GM21619 (cell line): ENCODE measurements at regions not wholly inside any gene's neighbourhood (a gene's known extent, or its start where the extent isn't known, plus 50 kb on each side); places are given as distances from the start of the nearest gene placed in this dataset.

ENCODE experiments used
- ATAC-seq: cut with Tn5 transposase; IDR thresholded peaks from one replicate; pipeline ENCODE4 v1.9.1; 2021; ENCODE audit not compliant: unreplicated experiment

DNA sequence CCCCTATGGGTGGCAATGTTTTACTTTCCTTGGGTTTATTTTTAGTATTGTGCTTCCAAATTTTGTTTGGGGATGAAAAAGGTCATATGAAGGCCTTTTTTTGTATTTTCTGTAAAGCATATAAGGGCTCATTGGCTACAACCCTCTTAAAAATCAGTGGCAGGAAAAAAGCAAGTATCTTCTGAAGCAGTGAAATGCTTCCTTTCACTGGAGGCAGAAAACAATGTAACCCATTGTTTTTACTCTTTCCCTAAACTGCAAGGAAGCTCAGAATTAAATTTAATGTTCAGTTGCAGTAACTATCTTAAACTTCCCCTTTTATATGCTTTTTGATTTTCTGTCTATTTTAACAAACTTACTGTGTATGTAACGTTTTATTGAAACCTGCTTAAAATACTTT, 148.7 kb upstream of the LYZL1 start:
- no peak for ATAC-seq

GRCh38 chr10:29140991-29141390, 147.9 kb upstream of the LYZL1 start:
- ATAC-seq: no peak

DNA sequence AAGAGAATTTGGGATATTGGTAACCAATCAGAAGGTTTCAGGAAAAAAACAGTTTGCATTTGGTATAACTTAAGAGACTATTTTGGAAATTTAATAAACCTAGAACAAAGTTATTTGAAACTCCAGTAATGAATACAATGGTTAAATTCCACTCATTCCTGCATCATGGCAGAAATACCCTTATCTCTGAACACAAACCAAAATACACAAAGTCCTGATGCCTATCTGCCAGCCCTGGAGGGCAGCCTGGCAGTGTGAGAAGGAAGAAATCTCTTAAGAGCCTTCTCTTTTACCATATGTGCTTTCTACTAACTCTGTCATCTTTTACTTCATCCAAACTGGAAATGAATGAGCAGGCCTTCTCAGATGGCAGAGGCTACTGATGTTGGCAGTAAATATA, 147.1 kb upstream of the LYZL1 start:
- no peak for ATAC-seq

DNA sequence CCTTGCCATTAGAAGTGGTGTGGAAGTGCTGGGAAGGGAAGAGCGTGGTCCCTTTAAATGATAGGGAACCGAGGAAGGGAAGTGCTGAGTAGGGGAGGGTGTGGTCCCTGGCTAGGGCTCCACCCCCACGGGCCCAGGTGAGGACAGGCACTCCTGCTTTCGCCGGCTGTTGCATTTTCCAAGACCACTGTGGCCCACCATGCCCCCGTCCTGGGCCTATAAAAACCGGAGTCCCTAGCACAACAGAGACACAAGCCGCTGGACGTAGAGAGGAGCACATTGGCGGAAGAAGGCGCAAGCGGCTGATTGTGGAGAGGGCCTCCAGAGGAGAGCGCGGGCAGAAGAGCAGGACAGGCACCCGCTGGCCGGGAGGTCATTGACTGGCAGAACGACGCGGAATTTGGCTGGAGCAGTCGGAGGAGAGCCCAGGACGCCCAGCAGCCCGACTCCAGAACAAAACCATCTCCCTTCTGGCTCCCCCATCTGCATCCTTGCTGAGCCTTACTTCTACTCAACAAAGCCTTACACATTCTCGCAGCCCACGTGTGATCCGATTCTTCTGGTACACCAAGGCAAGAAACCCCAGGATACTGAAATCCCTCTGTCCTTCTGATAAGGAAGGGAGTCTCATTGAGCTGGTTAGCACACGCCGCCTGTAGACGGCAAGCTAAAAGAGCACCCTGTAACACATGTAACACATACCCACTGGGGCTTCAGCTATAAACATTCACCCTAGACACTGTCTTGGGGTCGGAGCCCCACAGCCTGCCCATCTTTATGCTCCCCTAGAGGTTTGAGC, 146.2 kb upstream of the LYZL1 start:
- ATAC-seq: no peak

GRCh38 chr10:29144126-29144525, 144.7 kb upstream of the LYZL1 start:
- no peak for ATAC-seq

- ATAC-seq: no peak
Observed at GRCh38 chr10:29146311-29147100, 142.4 kb upstream of the LYZL1 start.

GRCh38 chr10:29150010-29150409, 138.9 kb upstream of the LYZL1 start:
- ATAC-seq: no peak

DNA sequence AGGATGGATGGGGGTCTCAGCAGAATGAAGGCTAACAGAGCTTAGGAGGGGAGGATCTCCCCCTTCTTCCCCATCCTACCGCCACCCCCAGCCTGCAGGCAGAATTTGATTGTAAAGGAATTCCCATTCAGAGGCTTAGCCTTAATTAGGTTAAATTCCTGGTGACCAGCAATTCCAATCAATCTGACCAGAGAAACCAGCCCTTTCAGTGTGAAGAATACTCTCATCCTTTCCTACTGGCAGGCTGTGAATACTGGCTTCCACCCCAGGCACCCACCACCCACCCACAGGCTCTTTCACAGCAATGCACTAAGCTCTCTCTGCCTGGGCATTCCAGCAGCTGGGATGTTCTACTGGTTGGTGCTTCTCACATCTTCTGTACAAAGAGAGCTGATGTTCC, 137.9 kb upstream of the LYZL1 start:
- ATAC-seq: no peak

DNA sequence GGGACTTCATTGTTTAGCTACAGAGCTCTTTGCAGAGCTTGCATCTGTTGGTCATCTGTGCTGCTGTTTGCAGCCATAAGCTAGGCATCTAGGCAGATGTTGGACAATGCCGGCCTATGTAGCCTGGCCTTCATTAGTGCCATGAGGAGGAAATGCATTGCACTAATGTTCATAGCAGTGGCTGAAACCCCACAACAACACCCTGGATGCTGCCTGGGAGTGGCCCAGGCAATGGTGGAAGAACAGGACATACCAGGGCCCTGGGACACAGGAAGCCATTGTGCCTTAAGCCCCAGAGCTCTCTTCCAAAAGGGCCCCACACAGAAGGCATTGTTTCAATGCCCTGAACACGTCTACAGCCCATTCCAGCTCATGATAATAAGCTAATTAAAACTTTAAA, 131.5 kb upstream of the LYZL1 start:
- no peak for ATAC-seq

- no peak for ATAC-seq
Observed at GRCh38 chr10:29158066-29158465, 130.8 kb upstream of the LYZL1 start.

DNA sequence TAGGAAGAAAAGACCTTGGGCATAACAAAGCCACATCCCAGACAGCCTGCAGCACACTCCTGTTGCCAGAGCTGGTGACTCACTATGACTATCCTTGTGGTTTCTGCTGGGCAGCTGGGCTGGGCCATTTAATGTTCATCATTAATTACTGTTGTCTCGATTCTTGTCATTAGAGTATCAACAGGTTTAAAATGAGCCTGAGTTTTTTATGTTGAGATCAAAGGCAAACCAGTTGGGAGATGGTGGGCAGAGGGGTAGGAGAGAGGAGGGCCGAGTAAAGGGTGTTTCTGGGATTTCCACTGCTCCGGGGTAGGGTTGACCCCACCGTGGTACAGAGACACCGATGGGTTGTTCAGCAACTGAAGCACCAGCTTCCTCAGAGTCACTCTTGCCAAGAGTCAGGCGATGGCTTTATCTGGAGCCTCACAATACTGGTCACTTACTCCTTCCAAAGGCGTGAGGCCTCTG, 128.7 kb upstream of the LYZL1 start:
- no peak for ATAC-seq

- ATAC-seq: no peak
Observed at GRCh38 chr10:29163746-29164145, 125.1 kb upstream of the LYZL1 start.

GRCh38 chr10:29166713-29167112, 122.2 kb upstream of the LYZL1 start:
- ATAC-seq: no peak

DNA sequence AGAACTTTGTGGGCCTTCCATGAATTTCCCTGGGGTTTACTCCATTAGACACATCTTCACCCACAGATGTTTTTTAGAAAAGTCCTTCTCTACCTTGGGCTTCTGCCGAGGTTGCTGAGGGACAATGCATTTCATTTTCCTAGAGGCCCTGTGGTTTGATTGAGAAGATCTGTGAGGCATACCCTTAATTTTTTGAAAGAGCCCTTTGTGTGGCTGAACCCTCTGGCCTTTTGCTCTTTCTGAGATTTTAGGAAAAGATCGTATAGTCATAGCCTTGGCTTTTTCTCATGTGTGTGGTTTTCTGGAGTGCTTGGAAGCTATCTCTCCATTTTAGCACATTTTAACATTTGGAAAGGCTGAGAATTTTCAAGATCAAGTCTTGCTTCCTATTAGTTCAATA, 119.8 kb upstream of the LYZL1 start:
- ATAC-seq: no peak

DNA sequence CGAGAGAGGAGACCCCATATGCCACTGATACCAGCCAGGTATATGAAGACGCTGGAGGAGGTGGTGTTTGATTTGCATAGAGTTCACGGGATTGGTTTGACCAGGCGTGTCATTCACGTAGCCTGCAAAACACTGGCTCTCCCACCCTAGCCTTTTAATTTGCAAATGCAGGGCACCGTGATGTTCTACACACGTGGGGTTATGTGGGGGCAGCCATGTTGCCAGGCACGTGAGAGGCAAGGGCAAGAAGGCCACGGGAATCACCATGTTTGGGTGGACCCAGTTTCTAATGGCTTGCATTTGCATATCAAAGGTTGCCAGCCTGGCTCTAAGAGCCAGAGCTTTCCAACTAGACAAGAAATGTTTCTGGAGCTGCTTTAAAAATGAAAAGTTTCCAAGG, 117.2 kb upstream of the LYZL1 start:
- ATAC-seq: no peak

DNA sequence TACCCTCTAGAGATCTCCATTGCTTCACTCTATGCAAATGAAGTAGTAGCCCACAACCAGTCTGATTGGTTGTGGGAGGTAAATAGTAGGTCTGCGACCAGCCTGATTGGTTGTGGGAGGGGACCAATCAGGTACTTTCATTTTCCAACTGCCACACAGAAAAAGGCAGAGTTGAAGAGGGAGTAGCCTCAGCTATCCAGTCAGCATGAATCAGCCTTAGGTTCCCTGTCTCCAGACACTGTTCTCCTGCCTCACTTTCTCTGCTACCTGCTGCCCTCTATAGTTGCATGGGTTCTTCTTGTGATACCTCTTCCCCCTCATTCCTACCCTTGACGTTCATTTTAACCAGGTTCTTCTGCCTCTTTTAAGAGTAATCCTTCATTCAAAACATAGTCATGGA, 114.5 kb upstream of the LYZL1 start:
- no peak for ATAC-seq

DNA sequence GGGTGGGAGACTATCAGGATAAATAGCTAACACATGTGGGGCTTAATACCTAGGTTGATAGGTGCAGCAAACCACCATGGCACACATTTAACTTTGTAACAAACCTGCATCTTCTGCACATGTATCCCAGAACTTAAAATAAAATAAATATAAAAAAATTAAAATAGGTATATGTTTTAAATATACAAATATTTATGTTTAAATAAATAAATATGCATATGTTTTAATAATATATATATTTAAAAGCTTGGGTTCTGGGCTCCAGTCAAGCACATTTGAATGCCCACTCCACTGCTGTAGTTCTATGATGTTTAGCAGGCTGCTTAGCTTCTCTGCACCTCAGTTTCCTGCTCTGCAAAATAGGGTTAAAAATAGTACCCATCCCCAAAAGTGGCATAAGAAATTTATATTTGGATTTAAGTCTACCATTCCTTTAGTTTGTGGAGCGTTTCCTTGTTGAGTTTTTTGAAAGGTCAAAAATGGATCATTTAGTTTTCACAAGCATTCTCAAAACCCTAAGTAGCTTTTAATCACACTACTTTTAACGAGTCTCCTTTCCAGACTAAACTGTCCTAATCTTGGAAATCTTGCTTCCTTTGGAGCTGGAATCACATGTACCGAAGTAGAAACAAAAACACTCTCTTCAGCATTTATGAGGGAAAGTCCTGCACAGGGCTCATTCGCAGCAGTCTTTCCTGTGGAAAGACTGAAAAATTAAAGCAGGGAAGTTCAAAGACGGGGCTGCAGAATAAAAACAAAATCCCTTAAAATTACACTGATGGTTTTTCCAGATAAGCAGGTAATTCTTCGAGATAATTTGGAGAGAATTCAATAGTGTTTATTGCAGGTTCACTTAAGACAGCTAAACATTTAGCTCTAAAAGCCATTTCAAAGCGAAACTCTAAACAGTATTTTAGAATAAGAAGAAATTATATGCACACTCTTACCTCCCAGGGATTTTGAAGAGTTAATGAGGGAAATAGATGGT, 111.7 kb upstream of the LYZL1 start:
- ATAC-seq: no peak

GRCh38 chr10:29181936-29182335, 106.9 kb upstream of the LYZL1 start:
- no peak for ATAC-seq

DNA sequence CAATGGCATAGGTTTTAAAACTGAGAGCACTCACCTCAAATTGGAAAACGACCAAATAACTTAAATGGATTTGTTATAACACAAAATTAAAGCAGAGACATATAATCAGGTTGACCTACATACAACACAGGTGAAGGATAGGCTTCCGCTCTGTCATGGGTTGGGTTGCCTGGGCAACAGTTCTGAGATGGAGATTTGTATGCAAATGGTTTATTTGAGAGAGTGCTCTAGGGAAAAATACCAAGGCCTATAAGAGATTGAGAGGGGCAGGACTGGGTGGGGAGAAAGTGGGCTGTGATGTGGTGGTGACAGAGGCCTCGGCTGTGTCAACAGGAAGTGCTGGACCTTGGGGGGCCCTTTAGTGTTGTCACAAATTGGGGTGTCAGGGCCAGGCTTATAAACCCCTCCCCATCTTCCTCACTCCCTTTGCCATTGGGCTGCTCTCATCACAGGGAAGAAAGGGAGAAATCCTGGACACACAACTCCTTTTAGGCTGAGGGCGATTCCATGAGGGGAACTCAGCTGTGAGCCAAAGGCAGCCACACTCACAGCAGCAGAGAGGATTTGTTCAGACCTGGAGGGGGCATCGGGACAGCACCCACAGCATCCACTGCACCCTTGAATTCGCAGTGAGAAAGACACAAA, 105.4 kb upstream of the LYZL1 start:
- ATAC-seq: no peak

- no peak for ATAC-seq
Observed at GRCh38 chr10:29184205-29185000, 104.5 kb upstream of the LYZL1 start.
